NCI-H187 (cell line): ENCODE measurements at regions not wholly inside any gene's neighbourhood (a gene's known extent, or its start where the extent isn't known, plus 50 kb on each side); places are given as distances from the start of the nearest gene placed in this dataset.
A peak's percentile ranks its signal among the peaks of the same experiment; 100 is the strongest.
"Not testable (repeated sequence)": the region's sequence is repeated elsewhere in the genome, so short reads cannot be mapped to it uniquely, and the experiment has no call there.

Experiments used
- DNase-seq, 2 experiments: peaks; one replicate each; lab custom pipeline; 2025; lab: John Stamatoyannopoulos, UW

- DNase-seq, result no peak
Observed at GRCh38 chr2:168300460-168300859, 53.1 kb upstream of the STK39 start.

GRCh38 chr2:168304024-168304681 lies 56.8 kb upstream of the STK39 start:
- no peak for DNase-seq

DNA sequence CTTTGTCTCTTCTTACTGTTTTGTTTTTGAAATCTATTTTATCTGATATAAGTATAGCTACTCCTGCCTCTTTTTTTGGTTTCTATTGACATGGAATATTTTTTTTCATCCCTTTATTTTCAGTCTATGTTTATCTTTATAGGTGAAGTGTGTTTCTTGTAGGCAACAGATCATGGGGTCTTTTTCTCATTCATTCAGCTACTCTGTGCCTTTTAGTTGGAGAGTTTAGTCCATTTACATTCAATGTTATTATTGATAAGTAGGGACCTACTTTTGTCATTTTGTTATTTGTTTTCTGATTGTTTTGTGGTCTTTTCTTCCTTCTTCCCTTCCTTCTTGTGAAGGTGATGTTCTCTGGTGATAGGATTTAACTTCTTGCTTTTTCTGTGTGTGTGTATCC lies 60.0 kb upstream of the STK39 start:
- DNase-seq, result no peak

- DNase-seq, result peak in 1 of 2 experiments; percentile 5
Observed at GRCh38 chr2:168310580-168310979, 63.2 kb upstream of the STK39 start.

GRCh38 chr2:168311261-168311910 lies 64.0 kb upstream of the STK39 start:
- DNase-seq, result no peak

DNA sequence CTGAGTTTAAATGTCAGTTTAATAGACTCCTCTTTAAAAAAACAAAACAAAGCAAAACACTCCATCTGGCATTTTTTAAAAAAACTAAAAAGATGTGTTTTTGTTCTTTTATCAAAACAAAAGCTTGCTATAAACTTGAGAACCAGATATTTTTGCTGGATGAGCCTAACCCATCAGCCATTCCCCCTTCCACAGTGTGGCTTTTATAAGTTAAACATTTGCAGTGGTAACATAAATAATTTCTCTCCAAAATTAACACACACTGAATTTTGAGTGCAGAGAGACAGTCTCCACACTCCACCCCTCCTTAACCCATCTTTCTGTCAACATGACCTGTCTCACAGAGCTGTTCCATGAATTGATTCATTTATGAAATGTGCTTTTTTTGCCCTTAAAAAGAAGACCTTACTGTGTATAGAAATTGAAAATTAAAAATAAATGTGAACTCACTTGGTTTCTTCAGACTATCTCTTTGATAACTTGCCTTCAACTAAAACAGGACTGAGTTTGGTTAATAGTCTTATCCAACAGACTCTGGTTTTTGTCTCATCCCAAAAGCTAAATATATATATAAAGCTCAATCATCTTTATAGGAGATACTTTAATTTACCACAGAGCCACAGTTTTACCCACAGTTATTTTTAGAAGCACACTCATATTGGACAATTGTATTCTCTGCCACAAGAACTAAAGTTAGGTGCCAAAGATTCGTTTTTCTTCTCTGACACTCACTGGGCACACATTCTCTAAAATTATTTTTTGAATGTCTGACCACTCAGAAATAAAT lies 64.8 kb upstream of the STK39 start:
- no peak for DNase-seq

DNA sequence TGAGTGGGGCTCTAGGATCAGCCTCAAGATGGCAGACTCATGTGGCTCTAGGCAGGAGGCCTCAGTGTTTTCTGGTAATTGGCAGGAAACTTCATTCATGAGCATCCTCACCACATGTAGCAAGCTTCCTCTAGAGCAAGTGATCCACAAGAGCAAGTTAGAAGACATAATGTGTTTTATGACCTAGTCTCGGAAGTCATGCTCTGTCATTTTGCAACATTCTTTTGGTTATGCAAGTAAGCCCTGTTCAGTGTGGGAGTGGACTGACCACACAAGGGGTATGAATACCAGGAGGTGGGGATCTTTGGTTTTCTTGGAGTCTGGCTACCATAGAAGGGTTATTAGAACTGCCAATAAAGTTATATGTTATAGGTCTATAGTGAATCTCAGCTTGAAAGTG lies 66.8 kb upstream of the STK39 start:
- DNase-seq, result no peak

DNA sequence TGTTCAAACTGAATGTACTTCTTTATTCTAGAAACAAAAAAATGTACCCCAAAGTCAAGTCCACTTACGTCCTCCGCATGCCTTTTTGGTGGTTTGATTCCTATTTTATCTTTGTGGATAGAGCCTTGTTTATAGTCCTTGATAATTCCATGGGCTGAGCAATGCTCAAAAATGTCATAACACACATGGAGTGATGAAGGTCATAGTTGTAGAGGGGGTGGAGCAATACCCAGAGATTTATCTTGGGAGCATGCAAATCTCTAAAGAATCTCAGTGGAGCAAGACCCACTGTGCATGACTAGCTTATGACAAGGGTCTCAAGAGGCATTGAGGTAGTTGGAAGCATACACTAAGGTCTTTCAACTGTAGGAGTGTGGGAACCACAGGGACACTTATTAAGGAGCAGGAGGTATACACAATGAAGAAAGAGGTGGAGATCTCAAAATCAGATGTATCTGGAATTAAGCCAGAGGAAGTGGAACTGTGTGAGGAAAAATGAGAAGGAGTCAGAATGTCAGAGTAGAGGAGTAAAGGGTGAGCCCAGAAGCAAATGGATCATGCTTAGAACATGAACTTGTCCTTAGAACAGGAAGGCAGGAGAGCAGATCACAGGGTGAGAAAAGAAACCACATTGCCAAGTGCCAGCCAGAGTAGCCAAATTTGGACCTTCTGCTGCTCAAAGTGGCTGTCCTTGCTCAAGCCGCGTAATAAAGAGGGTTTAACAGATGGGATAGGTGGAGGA lies 68.1 kb upstream of the STK39 start:
- no peak for DNase-seq

DNA sequence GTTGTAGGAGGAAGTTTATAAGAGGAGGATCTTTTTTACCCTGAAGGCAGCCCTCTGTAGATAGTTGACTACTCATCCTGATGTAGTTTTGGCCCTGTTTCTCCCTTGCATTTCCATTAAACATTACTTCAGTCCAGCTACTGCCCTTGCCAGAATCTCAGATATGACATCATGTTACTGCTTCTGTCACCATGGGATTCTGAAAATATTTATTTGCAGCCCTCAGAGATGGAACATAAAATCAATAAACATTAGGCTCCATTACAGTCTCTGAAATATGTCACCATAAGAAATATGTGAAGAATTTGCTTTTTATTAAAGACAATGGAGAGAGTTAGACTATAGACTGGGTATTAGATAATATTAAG lies 68.7 kb upstream of the STK39 start:
- DNase-seq, result no peak

GRCh38 chr2:168317282-168317681 lies 69.9 kb upstream of the STK39 start:
- DNase-seq, result no peak

DNA sequence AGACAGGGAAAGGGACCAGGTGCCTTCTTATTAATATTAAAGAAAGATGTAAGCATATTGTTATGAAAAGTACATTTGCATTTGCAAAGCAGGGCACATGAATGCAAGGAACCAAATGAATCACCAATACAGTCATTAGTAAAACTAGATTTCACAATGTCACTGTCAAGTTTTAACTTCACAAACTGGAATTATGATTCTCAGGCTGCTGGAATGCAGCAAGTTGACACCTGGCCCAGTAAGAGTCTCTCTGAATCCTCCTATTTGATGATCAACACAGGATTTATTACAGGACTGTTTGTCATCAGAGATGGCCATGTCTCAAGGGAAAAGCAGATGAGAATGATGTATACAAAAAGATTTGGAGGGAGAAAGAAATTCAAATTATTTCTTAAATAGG lies 72.9 kb upstream of the STK39 start:
- no peak for DNase-seq

GRCh38 chr2:168322325-168323007 lies 75.1 kb upstream of the STK39 start:
- DNase-seq, result no peak

GRCh38 chr2:168323529-168324021 lies 76.2 kb upstream of the STK39 start:
- DNase-seq, result no peak

GRCh38 chr2:168326572-168326971 lies 79.2 kb upstream of the STK39 start:
- no peak for DNase-seq

GRCh38 chr2:168327328-168327727 lies 79.9 kb upstream of the STK39 start:
- no peak for DNase-seq

GRCh38 chr2:168328421-168328820 lies 81.0 kb upstream of the STK39 start:
- no peak for DNase-seq

DNA sequence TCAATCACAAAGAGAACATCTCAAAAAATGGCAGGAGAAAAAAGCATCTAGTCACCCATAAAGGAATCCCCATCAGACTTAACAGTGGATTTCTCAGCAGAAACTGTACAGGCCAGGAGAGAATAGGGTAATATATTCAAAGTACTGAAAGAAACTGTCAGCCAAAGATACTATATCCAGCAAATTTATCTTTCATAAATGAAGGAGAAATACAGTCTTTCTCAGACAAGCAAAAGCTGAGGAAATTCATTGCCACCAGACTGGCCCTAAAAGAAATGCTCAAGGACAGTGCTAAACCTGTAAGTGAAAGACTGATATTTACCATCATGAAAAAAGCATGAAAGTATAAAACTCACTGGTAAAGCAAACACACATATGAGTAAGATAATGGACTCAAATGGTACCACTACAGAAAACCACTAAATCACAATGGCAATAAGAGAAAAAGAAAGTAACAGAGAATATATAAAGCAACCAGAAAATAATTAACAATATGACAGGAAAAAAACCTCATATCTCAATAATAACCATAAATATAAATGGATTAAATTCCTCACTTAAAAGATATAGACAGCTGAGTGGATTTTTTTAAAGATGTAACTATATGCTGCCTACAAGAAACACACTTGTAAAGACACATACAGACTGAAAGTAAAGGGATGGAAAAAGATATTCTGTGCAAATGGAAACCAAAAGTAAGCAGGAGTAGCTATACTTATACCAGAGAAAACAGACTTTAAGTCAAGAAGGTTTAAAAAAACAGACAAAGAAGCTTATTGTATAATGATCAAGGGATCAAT lies 83.4 kb upstream of the STK39 start:
- DNase-seq, result no peak

- not testable (repeated sequence) for DNase-seq
Observed at GRCh38 chr2:168335254-168335653, 87.9 kb upstream of the STK39 start.

DNA sequence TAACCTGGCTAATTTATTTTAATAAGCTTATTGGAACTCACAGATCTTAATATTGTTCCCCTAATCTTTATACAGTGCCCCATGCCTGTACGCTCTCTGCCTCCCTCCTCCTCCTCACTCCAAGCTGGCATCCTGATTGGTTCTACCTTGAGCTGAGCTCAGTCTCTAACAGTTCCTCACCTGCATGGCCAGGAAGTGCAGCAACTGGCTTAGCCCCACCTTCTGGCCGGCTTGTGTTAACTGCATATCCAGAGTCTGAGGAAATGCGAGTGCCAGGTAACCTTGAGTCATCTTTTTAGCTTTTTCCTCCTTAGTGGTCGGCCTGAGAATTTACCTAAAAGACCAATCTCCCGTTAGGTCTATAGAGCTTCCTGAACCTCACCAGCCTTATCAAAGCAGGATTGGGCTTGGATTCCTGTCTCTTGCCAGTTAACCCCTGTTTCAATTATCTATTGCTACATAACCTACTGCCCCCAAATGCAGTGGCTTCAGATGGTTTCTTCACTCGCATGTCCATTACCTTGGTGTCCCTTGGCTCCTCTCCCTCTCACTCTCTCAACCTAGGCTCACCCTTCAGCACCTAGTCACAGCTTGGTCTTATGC lies 89.5 kb upstream of the STK39 start:
- no peak for DNase-seq

- no peak for DNase-seq
Observed at GRCh38 chr2:168338292-168338691, 90.9 kb upstream of the STK39 start.
